Activated CD4-positive, alpha-beta memory T cell treated with anti-CD3 and anti-CD28 coated beads, Interleukin-2, amount 10 ng/mL, durations not matched to agents 7 days and 5 days (primary cell): ENCODE measurements at regions not wholly inside any gene's neighbourhood (a gene's known extent, or its start where the extent isn't known, plus 50 kb on each side); places are given as distances from the start of the nearest gene placed in this dataset.
"Not testable (repeated sequence)": the region's sequence is repeated elsewhere in the genome, so short reads cannot be mapped to it uniquely, and the experiment has no call there.

Source experiments
- CTCF ChIA-PET: fragments of 350-600 bp; sonication (Branson Sonifier 250); formaldehyde crosslinking; loops from one replicate; lab custom pipeline; 2021; ENCODE audit warnings: antibody characterized with exemption, inconsistent platforms; lab: Charles Lee
- POLR2A ChIA-PET: fragments of 350-600 bp; sonication (Branson Sonifier 250); formaldehyde crosslinking; loops from one replicate; lab custom pipeline; 2021; ENCODE audit warnings: antibody characterized with exemption; lab: Charles Lee
- DNase-seq: peaks from one replicate; pipeline ENCODE4 v3.0.0-alpha.2; 2020
- H3K27ac Mint-ChIP-seq: one replicate; pipeline ENCODE4 v1.8.0; 2021; ENCODE audit warnings: mild to moderate bottlenecking, mixed read lengths
- H3K27me3 Mint-ChIP-seq: one replicate; pipeline ENCODE4 v1.8.0; 2021; ENCODE audit warnings: mixed read lengths
- H3K36me3 Mint-ChIP-seq: one replicate; pipeline ENCODE4 v1.8.0; 2021; ENCODE audit warnings: low read depth, mixed read lengths
- H3K4me1 Mint-ChIP-seq: one replicate; pipeline ENCODE4 v1.8.0; 2021; ENCODE audit warnings: mixed read lengths
- H3K4me3 Mint-ChIP-seq: one replicate; pipeline ENCODE4 v1.8.0; 2021; ENCODE audit warnings: mild to moderate bottlenecking, mixed read lengths
- H3K9me3 Mint-ChIP-seq: one replicate; pipeline ENCODE4 v1.8.0; 2021; ENCODE audit warnings: mixed read lengths

DNA sequence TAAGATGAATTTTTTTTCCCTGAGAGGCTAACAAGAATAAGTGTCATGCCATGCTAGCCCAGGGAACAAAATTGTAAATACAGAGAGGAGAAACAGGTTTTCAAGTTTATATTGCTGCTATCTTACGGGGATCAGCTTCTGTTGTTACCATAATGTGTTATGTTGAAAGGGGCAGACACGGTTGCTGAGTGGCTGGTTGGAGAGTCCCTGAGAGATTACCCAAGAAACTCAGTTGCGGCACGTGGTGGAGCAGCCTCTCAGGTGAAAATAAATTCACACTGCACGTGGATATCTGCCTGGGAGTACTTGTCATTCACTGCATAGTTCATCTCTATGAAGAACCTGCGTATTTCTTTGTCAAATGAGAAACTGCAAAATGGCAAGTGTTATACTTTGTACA is 293.6 kb downstream of the TDRD3 start:
- no peak for DNase-seq
- ChIA-PET CTCF (no interaction called here), POLR2A (no interaction called here)
- Mint-ChIP-seq H3K4me3 (no peak overlapping the region), H3K4me1 (peaks cover 3% of the 10 kb centered on the region), H3K27me3 (no peaks in the 10 kb centered on the region), H3K36me3 (no peaks in the 10 kb centered on the region), H3K27ac (no peak overlapping the region), H3K9me3 (no peaks in the 10 kb centered on the region)

DNA sequence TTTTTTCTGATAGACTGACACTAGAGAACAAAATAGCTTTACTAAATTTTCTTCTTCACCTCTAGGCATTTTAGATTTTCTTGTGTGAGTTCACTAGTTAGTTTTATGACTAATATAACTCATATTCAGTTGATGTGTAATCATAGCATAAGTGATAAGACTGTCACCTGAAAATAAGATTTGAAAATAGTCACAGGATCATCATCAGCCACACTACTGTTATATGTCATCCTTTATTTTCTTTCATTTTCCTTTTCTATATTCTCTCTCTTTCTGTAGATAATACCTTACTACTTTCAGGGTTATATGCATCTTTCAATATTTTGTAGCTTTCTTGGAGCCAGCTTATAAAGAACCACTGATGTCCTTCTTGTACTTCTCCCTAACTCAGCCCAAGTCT is 292.6 kb downstream of the TDRD3 start:
- Mint-ChIP-seq H3K27me3 (no peaks in the 10 kb centered on the region), H3K4me1 (peaks cover 3% of the 10 kb centered on the region), H3K9me3 (no peaks in the 10 kb centered on the region), H3K4me3 (no peak overlapping the region), H3K36me3 (no peaks in the 10 kb centered on the region), H3K27ac (no peak overlapping the region)
- no peak for DNase-seq
- CTCF ChIA-PET, result no interaction called here
- POLR2A ChIA-PET, result no interaction called here

GRCh38 chr13:60689076-60689475 is 292.1 kb downstream of the TDRD3 start:
- Mint-ChIP-seq H3K4me3 (no peak overlapping the region), H3K27ac (no peak overlapping the region), H3K4me1 (peaks cover 3% of the 10 kb centered on the region), H3K9me3 (no peaks in the 10 kb centered on the region), H3K27me3 (no peaks in the 10 kb centered on the region), H3K36me3 (no peaks in the 10 kb centered on the region)
- no peak for DNase-seq
- ChIA-PET POLR2A (no interaction called here), CTCF (no interaction called here)

GRCh38 chr13:60679928-60680694 is 283.1 kb downstream of the TDRD3 start:
- Mint-ChIP-seq H3K27ac (no peak overlapping the region), H3K27me3 (no peaks in the 10 kb centered on the region), H3K36me3 (no peaks in the 10 kb centered on the region), H3K9me3 (no peaks in the 10 kb centered on the region), H3K4me3 (no peak overlapping the region), H3K4me1 (no peaks in the 10 kb centered on the region)
- DNase-seq, result no peak
- POLR2A ChIA-PET, result no interaction called here
- CTCF ChIA-PET, result no interaction called here

- no peak overlapping the region for H3K4me3 Mint-ChIP-seq
- no peaks in the 10 kb centered on the region for H3K4me1 Mint-ChIP-seq
- H3K27me3 Mint-ChIP-seq, result no peaks in the 10 kb centered on the region
- no peaks in the 10 kb centered on the region for H3K36me3 Mint-ChIP-seq
- no peaks in the 10 kb centered on the region for H3K9me3 Mint-ChIP-seq
- H3K27ac Mint-ChIP-seq, result no peak overlapping the region
- CTCF ChIA-PET, result no interaction called here
- no peak for DNase-seq
- POLR2A ChIA-PET, result no interaction called here
Measured at GRCh38 chr13:60679131-60679530, 282.1 kb downstream of the TDRD3 start.

DNA sequence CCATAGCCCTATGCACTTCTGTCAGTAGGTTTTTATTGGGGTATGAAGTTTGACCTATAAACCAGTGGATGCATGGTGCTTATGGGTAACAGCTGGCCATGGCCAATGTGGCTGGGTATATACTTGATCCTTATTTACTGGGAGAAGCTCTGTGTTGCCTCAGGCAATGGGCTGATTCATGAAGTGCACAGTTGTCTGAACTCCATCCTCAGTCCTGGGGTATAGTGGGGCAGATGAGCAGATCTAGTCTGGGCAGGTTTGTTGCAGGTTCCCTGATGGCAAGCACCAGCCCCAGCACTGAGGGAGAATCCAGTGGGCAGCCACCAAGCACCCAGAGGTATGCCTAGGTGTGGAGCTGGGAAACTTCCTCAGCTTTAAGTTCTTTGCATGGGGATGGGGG is 274.4 kb downstream of the TDRD3 start:
- no peak for DNase-seq
- Mint-ChIP-seq H3K27ac (no peak overlapping the region), H3K27me3 (no peaks in the 10 kb centered on the region), H3K9me3 (no peaks in the 10 kb centered on the region), H3K36me3 (no peaks in the 10 kb centered on the region), H3K4me3 (no peak overlapping the region), H3K4me1 (no peaks in the 10 kb centered on the region)
- ChIA-PET CTCF (no interaction called here), POLR2A (no interaction called here)

DNA sequence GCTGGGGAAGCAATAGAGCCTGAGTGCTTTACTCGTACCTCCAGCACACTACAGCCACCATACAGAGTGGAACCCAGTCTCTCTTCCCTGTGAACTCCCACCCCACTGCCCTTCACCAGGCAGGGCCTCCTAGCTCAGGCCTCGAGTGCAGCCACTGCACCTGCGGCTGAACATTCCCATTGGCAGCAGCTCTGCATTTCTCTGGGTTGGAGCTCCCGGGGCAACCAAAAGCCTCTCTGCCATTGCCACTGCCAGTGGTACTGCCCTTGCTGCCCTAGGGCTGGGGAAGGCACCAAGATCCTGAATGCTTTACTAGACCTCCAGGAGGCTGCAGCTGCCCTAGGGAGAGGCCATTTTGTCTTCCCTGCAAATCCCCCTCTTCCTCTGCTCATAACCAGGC is 266.8 kb downstream of the TDRD3 start:
- Mint-ChIP-seq H3K36me3 (no peaks in the 10 kb centered on the region), H3K27me3 (no peaks in the 10 kb centered on the region), H3K27ac (no peak overlapping the region), H3K4me3 (no peak overlapping the region), H3K4me1 (no peaks in the 10 kb centered on the region), H3K9me3 (peaks cover 3% of the 10 kb centered on the region)
- no peak for DNase-seq
- CTCF ChIA-PET, result no interaction called here
- POLR2A ChIA-PET, result no interaction called here

GRCh38 chr13:60662595-60662994 is 265.6 kb downstream of the TDRD3 start:
- no peaks in the 10 kb centered on the region for H3K27me3 Mint-ChIP-seq
- ChIA-PET CTCF (no interaction called here), POLR2A (no interaction called here)
- DNase-seq, result no peak
- no peaks in the 10 kb centered on the region for H3K36me3 Mint-ChIP-seq
- no peak overlapping the region for H3K4me3 Mint-ChIP-seq
- H3K4me1 Mint-ChIP-seq, result no peaks in the 10 kb centered on the region
- no peak overlapping the region for H3K27ac Mint-ChIP-seq
- peaks cover 3% of the 10 kb centered on the region for H3K9me3 Mint-ChIP-seq

- Mint-ChIP-seq H3K4me1 (no peaks in the 10 kb centered on the region), H3K27ac (no peak overlapping the region), H3K27me3 (no peaks in the 10 kb centered on the region), H3K4me3 (no peak overlapping the region), H3K9me3 (peaks cover 3% of the 10 kb centered on the region), H3K36me3 (no peaks in the 10 kb centered on the region)
- ChIA-PET CTCF (no interaction called here), POLR2A (no interaction called here)
- DNase-seq, result no peak
Measured at GRCh38 chr13:60661521-60661920, 264.5 kb downstream of the TDRD3 start.

- H3K9me3 Mint-ChIP-seq, H3K27me3 Mint-ChIP-seq, POLR2A ChIA-PET, CTCF ChIA-PET, H3K4me1 Mint-ChIP-seq, H3K27ac Mint-ChIP-seq, H3K4me3 Mint-ChIP-seq, DNase-seq, H3K36me3 Mint-ChIP-seq: not testable (repeated sequence)
Measured at GRCh38 chr13:60657586-60657985, 260.6 kb downstream of the TDRD3 start.

DNA sequence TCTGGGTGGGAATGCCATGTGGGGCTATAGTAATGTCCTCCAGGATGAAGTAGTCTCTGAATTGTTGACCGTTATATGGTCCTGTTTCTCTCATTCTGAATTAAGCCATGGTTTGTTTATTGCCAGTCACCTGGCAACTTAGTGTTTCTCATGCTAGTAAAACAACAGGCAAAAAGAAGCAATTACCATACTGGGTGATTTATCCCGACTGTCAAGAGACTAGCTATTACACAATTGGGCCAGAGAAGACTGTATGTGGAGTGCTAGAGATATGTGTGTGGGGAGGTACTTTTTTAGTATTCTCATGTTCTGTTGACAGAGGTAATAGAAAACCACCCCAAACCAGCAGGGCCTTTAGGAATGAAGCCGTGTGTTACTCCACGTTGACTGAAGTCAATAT is 258.2 kb downstream of the TDRD3 start:
- Mint-ChIP-seq H3K27ac (no peak overlapping the region), H3K9me3 (no peaks in the 10 kb centered on the region), H3K4me3 (no peak overlapping the region), H3K27me3 (no peaks in the 10 kb centered on the region), H3K36me3 (no peaks in the 10 kb centered on the region), H3K4me1 (no peaks in the 10 kb centered on the region)
- CTCF ChIA-PET, result no interaction called here
- DNase-seq, result no peak
- POLR2A ChIA-PET, result no interaction called here

DNA sequence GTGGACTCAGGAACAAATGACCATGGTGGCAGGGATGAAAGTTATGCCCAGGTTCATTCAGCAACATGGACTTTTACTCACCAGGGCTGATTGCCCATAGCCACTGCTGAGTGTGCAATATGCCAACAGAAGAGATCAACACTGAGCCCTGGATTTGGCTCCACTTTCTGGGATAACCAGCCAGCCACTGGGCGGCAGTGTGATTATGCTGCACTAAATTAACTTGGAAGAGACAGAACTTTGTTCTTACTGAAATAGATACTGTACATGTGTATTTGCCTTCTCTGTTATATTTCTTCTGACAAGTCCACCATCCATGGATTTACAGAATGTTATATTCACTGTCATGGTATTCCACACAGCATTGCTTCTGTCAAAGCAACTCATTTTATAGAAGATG is 257.4 kb downstream of the TDRD3 start:
- Mint-ChIP-seq H3K27me3 (no peaks in the 10 kb centered on the region), H3K4me1 (no peaks in the 10 kb centered on the region), H3K9me3 (no peaks in the 10 kb centered on the region), H3K36me3 (no peaks in the 10 kb centered on the region), H3K27ac (no peak overlapping the region), H3K4me3 (no peak overlapping the region)
- ChIA-PET POLR2A (no interaction called here), CTCF (no interaction called here)
- no peak for DNase-seq

DNA sequence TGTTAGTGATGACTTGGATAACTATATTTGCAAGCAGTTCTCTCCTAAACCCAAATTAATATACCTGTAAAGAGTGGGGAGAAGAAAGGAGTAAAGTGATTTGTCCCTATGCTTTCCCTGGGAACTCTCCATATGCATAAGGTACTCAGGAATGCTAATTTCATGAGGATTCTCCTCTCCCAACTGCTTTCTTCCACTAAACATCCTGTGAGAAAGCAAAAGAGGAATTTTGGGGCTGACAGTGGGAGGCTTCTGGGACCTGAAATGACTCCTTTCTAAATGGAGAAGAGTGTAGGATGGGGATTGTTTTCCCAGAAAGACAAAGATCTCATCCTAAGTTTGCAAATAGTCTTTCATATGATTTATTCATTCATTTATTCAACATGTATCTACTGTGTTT is 250.5 kb downstream of the TDRD3 start:
- DNase-seq, result no peak
- Mint-ChIP-seq H3K9me3 (no peaks in the 10 kb centered on the region), H3K27ac (no peak overlapping the region), H3K4me3 (no peak overlapping the region), H3K27me3 (no peaks in the 10 kb centered on the region), H3K36me3 (no peaks in the 10 kb centered on the region), H3K4me1 (no peaks in the 10 kb centered on the region)
- ChIA-PET POLR2A (no interaction called here), CTCF (no interaction called here)

DNA sequence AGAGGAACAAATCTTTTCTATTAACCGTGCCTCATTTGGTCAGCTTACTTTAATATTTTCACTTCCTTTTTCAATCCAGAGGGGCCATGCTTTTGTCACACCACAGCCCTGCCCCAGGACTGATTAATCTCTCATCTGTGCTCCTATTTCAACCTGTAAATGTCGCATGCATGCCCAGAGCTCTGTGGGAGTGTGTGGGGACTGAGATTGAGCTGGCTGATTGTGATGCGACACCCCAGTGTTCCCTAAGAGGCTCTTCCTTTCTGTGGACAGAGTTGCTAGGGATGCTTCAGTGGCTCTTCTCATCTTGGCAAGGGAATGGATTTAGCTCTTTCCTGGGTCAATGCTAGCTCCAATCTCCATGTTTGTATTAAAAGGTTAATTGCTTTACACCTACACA is 249.6 kb downstream of the TDRD3 start:
- POLR2A ChIA-PET, result no interaction called here

More for the DNA sequence above, 249.6 kb downstream of the TDRD3 start:
- H3K4me3 Mint-ChIP-seq, result no peak overlapping the region
- no peaks in the 10 kb centered on the region for H3K27me3 Mint-ChIP-seq
- H3K9me3 Mint-ChIP-seq, result no peaks in the 10 kb centered on the region
- H3K4me1 Mint-ChIP-seq, result no peaks in the 10 kb centered on the region
- no peak for DNase-seq
- H3K27ac Mint-ChIP-seq, result no peak overlapping the region
- H3K36me3 Mint-ChIP-seq, result no peaks in the 10 kb centered on the region
- CTCF ChIA-PET, result no interaction called here
